Lower leg skin (tissue), 4 donors: ENCODE measurements at regions not wholly inside any gene's neighbourhood (a gene's known extent, or its start where the extent isn't known, plus 50 kb on each side); places are given as distances from the start of the nearest gene placed in this dataset.

Source experiments
- DNase-seq, 2 donors: peaks; one replicate each; pipeline ENCODE4 v3.0.0-alpha.2; 2019; ENCODE audit warnings: low spot score in 2 of 2
- H3K4me3 ChIP-seq: fragments of 200-600 bp; sonication (generic); 2 replicates; pipeline ENCODE4 v1.5.1; 2017; ENCODE audit warnings: mild to moderate bottlenecking, low read depth; ENCODE audit not compliant: poor library complexity, severe bottlenecking
- POLR2A ChIP-seq, 2 donors: fragments of 450-650 bp; IDR thresholded peaks; one replicate each; pipeline ENCODE4 v1.6.1; 2016 to 2017; ENCODE audit warnings: antibody characterized with exemption in 2 of 2, mild to moderate bottlenecking in 1 of 2, moderate library complexity in 1 of 2
- WGBS, 2 donors: methylation state at CpG; one replicate each; pipeline ENCODE4 v1.1.5; 2018; 5-methylcytosine and 5-hydroxymethylcytosine counted together
- intact Hi-C: fragments of 100-400 bp; cut with DNase I; formaldehyde crosslinking; loops from one replicate; pipeline ENCODE4 v1.15.0; 2023; ENCODE audit warnings: low total_unique reads
- TF ChIP-seq, protein P1 (sequence below), 3 donors: fragments of 450-650 bp; IDR thresholded peaks; one replicate each; pipeline ENCODE4 v1.5.1; 2016; ENCODE audit warnings: antibody characterized with exemption in 3 of 3, mild to moderate bottlenecking in 3 of 3, moderate library complexity in 2 of 3

DNA sequence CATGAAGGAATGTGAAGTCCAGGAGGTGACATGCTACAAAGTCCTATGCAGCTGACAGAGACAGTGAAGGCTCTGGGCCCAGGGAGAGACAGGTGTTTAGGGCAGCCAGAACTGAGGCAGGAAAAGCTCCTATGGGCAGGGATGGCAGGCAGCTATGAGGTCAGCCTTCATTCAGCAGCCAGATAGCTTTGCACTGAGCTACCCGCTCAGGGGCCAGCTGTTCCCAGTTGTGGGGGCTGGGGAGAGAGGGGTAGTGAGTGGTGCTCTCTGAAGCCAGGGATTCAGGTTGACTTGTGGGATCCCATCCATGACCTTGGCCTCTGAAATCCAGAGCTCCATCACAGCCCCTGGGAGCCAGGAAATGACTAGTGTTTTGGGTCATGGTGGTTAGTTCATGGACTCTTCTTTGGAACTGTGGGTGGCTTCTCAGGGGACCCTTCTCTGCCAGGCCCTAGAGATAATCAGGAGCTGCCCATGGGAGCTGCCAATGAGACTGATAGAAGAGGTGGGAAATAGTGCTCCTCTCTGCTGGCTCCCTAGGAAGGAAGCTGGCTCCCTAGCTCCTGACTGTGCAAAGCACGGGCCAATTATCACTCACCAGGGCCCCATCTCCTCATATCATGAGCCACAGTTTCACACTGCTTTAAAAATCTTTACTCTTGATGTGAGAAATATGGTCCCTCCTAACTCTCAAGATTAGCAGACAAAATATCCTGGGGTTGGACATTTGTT lies 127.7 kb downstream of the VEGFA start:
- WGBS, 2 donors, result 85 to 91% methylated on average over 2 of the region's 2 CpGs
- H3K4me3 ChIP-seq, result no peak overlapping the region
- no peak for DNase-seq
- intact Hi-C loops, result no loop called here
- no peak for TF ChIP-seq POLR2A (IDR thresholded peaks at IDR 0.05)
- TF ChIP-seq, protein P1, sequence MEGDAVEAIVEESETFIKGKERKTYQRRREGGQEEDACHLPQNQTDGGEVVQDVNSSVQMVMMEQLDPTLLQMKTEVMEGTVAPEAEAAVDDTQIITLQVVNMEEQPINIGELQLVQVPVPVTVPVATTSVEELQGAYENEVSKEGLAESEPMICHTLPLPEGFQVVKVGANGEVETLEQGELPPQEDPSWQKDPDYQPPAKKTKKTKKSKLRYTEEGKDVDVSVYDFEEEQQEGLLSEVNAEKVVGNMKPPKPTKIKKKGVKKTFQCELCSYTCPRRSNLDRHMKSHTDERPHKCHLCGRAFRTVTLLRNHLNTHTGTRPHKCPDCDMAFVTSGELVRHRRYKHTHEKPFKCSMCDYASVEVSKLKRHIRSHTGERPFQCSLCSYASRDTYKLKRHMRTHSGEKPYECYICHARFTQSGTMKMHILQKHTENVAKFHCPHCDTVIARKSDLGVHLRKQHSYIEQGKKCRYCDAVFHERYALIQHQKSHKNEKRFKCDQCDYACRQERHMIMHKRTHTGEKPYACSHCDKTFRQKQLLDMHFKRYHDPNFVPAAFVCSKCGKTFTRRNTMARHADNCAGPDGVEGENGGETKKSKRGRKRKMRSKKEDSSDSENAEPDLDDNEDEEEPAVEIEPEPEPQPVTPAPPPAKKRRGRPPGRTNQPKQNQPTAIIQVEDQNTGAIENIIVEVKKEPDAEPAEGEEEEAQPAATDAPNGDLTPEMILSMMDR (IDR thresholded peaks at IDR 0.05), result no peak

DNA sequence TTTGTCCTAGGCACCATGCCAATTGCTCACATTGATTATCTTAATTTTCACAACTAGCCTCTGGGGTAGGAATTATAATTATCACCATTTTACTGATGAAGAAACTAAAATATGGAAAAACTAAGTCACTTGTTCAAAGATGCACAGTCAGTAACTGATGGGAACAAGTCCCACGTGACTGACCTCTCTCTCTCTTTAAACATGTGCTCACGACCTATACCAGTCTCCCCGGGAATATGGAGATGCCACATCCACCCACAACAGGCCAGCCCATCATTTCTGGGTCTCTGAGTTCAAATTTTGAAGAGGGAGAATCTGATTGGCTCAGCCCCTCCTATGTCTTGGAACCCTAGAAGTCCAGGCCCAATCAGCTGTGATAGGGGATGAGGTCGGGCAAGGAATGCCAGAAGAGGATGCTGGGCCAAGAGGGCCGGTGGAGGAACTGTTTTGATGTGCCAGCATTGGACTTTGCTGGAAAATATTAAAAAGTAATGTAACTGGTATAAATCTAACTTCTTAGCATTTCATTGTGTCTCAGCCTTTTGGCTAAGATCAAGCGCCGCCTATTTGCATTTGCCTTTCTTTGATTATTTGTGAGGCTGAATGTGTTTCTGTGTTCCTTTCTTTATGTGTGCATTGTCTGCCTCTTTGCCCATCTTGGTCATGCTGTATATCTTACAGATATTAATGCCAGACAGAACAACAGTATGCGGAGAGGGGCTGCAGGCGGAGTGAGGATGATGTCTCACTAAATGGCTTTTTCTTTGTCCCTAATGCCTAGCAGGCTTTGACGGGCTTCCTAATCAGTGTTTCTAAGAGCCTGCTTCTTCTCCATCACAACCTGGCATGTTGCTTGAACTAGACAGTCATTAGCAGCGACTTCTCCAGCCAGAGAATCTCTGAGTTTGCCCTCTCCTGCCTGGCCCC lies 126.6 kb downstream of the VEGFA start:
- TF ChIP-seq, protein P1 (IDR thresholded peaks at IDR 0.05), result no peak
- no peak overlapping the region for H3K4me3 ChIP-seq
- DNase-seq, result no peak
- WGBS, 2 donors, result 74 to 76% methylated on average over 11 of the region's 11 CpGs
- intact Hi-C loops, result no loop called here

DNA sequence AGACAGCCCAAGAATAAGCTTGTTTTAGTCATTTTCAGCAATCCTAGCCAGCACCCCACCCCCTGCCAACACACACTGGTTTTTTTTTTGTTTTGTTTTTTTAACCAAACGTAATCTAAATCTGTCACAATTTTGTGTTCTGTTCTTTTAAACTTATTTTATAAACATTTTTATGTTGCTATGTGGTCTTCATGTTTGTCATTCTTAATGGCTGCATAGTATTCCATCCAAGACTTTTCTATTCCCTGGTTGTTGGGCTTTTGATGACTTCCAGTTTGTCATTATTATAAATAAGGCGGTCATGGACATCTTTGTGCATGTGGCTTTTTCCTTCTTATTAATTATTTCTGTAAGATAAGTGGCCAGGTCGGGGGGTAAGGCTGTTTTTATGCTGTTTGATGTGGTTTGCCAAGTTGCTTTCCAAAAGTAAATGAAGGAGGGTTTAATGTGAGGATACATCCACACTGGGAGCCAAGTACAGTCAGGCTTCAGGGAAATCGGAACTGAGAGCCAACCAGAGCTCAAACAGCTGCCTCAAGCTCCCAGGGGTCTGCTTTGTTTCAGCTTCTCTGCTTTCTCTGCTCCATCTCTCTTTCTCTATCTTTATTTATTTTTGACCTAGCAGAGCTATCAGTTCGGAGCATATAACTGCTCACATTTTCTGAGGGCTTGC lies 125.8 kb downstream of the VEGFA start:
- H3K4me3 ChIP-seq, result no peak overlapping the region
- no peak for DNase-seq
- TF ChIP-seq, protein P1 (IDR thresholded peaks at IDR 0.05), result no peak
- no peak for TF ChIP-seq POLR2A (IDR thresholded peaks at IDR 0.05)
- 66 to 70% methylated on average over 5 of the region's 5 CpGs for WGBS, 2 donors
- intact Hi-C loops, result no loop called here

DNA sequence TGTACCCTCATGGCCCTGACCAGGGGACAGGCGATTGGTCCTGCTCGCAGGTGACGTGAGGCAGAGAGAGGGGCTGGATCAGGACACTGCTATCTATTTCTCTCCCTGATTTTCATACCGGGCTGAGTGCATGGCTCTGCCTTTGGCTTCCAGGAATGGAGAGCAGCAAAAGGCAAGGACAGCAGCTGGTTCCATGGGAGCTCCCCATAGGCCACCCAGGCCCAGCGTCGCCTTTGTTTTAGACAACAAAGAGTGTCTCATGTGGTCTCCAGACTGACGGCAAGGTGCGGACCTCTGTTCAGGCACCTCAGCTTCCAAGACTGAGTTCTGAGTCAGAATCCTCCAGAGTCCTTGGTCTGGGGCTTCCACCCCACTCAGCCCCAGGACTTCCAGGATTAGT lies 123.1 kb downstream of the VEGFA start:
- WGBS, 2 donors, result 88 to 95% methylated on average over 8 of the region's 8 CpGs
- no peak for DNase-seq
- intact Hi-C loops, result no loop called here
- no peak for TF ChIP-seq POLR2A (IDR thresholded peaks at IDR 0.05)
- TF ChIP-seq, protein P1 (IDR thresholded peaks at IDR 0.05), result no peak
- H3K4me3 ChIP-seq, result no peak overlapping the region

DNA sequence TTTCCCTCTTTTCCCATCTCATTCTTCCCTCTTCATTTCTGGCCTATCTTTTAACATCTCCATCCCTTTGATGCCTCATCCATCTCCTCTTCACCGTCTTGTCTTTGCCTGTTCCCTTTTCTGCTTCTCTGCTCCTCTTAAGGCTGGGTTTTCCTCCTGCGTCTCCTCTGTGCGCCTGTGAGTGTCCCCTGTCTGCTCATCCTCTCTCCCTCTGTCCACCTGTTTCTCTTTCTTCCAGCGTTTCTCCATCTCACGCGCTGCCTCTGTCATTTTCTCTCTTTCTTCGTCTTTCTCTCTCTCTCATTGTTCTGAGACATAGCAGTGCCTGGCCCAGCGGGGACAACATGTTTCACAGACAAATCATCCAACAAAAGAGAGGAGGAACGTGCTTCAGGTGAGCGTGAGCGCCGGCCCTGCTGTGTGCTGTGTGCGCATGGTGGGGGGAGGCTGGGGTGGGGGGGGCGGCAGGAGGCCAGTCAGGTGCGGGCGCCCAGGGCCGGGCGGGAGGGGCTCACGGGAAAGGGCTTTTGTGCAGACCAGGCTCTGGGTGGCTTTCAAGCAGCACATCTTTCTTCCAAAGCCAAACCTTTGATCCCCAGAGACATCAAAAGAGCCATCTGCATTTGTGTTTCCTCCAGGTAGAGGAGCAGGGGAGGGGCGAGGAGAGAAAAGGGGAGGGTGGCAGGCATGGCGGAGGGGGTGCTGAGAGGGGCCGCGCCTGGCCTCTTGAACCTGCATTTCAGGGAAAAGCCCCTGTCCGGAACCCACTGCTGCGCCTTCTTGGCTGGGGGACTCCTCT lies 121.3 kb downstream of the VEGFA start:
- intact Hi-C loops, result no loop called here
- no peak overlapping the region for H3K4me3 ChIP-seq
- DNase-seq, result no peak
- WGBS, 2 donors, result 52 to 57% methylated on average over 20 to 25 of the region's 25 CpGs
- no peak for TF ChIP-seq POLR2A (IDR thresholded peaks at IDR 0.05)
- TF ChIP-seq, protein P1 (IDR thresholded peaks at IDR 0.05), result no peak
